Liver (tissue), 7 donors: ENCODE measurements at regions not wholly inside any gene's neighbourhood (a gene's known extent, or its start where the extent isn't known, plus 50 kb on each side); places are given as distances from the start of the nearest gene placed in this dataset.

ENCODE experiments used
- DNase-seq: peaks from one replicate; pipeline ENCODE4 v3.0.0-alpha.2; 2017; ENCODE audit warnings: low spot score
- H3K27ac ChIP-seq, 2 donors: one replicate each; pipeline ENCODE4 v1.7.0; 2013; ENCODE audit warnings: inconsistent platforms in 2 of 2, low read length in 2 of 2, control low read depth in 1 of 2, low read depth in 1 of 2, mild to moderate bottlenecking in 1 of 2
- H3K27me3 ChIP-seq, 4 donors: one replicate each; pipeline versions ENCODE4 v1.6.1 to v1.7.0; 2013; ENCODE audit warnings: low read length in 3 of 4, inconsistent platforms in 1 of 4, mild to moderate bottlenecking in 1 of 4, moderate library complexity in 1 of 4; ENCODE audit not compliant: control insufficient read depth in 4 of 4, insufficient read depth in 4 of 4
- H3K36me3 ChIP-seq, 4 donors: one replicate each; pipeline versions ENCODE4 v1.6.1 to v1.7.0; 2013; ENCODE audit warnings: low read length in 3 of 4, mild to moderate bottlenecking in 3 of 4, low read depth in 1 of 4, moderate library complexity in 1 of 4; ENCODE audit not compliant: control insufficient read depth in 4 of 4, insufficient read depth in 3 of 4
- H3K4me1 ChIP-seq, 4 donors: one replicate each; pipeline versions ENCODE4 v1.6.1 to v1.7.0; 2013; ENCODE audit warnings: low read length in 3 of 4, mild to moderate bottlenecking in 3 of 4, moderate library complexity in 1 of 4; ENCODE audit not compliant: control insufficient read depth in 4 of 4, insufficient read depth in 4 of 4
- H3K4me3 ChIP-seq, 3 donors: one replicate each; pipeline versions ENCODE4 v1.6.1 to v1.7.0; 2013; ENCODE audit warnings: low read length in 3 of 3, control low read depth in 1 of 3, low read depth in 1 of 3, mild to moderate bottlenecking in 1 of 3
- H3K9ac ChIP-seq, 2 donors: one replicate each; pipeline ENCODE4 v1.7.0; 2013; ENCODE audit warnings: low read length in 2 of 2, mild to moderate bottlenecking in 2 of 2, moderate library complexity in 2 of 2, control low read depth in 1 of 2, low read depth in 1 of 2
- H3K9me3 ChIP-seq, 4 donors: one replicate each; pipeline versions ENCODE4 v1.6.1 to v1.7.0; 2013; ENCODE audit warnings: low read length in 3 of 4; ENCODE audit not compliant: control insufficient read depth in 4 of 4
- ATF3 ChIP-seq: IDR thresholded peaks from 2 replicates; pipeline ENCODE4 v1.6.1; 2016; ENCODE audit warnings: antibody characterized with exemption
- EGR1 ChIP-seq, 2 donors: IDR thresholded peaks; 2 replicates each; pipeline ENCODE4 v1.6.1; 2016 to 2018; ENCODE audit warnings: antibody characterized with exemption in 2 of 2, low read depth in 2 of 2
- FOXA2 ChIP-seq: IDR thresholded peaks from 2 replicates; pipeline ENCODE4 v1.6.1; 2016; ENCODE audit warnings: antibody characterized with exemption
- GABPA ChIP-seq, 2 donors: IDR thresholded peaks in 1 of 2; conservative IDR thresholded peaks in 1 of 2; 2 replicates each; pipeline ENCODE4 v1.6.1; 2016; ENCODE audit warnings: antibody characterized with exemption in 2 of 2, mild to moderate bottlenecking in 1 of 2, moderate library complexity in 1 of 2
- HNF4A ChIP-seq, 2 donors: conservative IDR thresholded peaks; 2 replicates each; pipeline ENCODE4 v1.6.1; 2016; ENCODE audit warnings: antibody characterized with exemption in 2 of 2, mild to moderate bottlenecking in 2 of 2
- HNF4G ChIP-seq: IDR thresholded peaks from 2 replicates; pipeline ENCODE4 v1.6.1; 2016; ENCODE audit warnings: antibody characterized with exemption
- JUND ChIP-seq, 2 donors: IDR thresholded peaks; 2 replicates each; pipeline ENCODE4 v1.6.1; 2016; ENCODE audit warnings: antibody characterized with exemption in 2 of 2
- MAX ChIP-seq: IDR thresholded peaks from 2 replicates; pipeline ENCODE4 v1.6.1; 2016; ENCODE audit warnings: antibody characterized with exemption
- NR2F2 ChIP-seq: IDR thresholded peaks from 2 replicates; pipeline ENCODE4 v1.6.1; 2016; ENCODE audit warnings: antibody characterized with exemption
- RAD21 ChIP-seq, 2 donors: IDR thresholded peaks; 2 replicates each; pipeline ENCODE4 v1.6.1; 2016; ENCODE audit warnings: antibody characterized with exemption in 2 of 2, mild to moderate bottlenecking in 2 of 2
- REST ChIP-seq: IDR thresholded peaks from 2 replicates; pipeline ENCODE4 v1.6.1; 2016; ENCODE audit warnings: antibody characterized with exemption, mild to moderate bottlenecking
- RXRA ChIP-seq, 2 donors: IDR thresholded peaks; 2 replicates each; pipeline ENCODE4 v1.6.1; 2017 to 2018; ENCODE audit warnings: antibody characterized with exemption in 2 of 2, mild to moderate bottlenecking in 1 of 2
- SP1 ChIP-seq: IDR thresholded peaks from 2 replicates; pipeline ENCODE4 v1.6.1; 2018; ENCODE audit warnings: antibody characterized with exemption, mild to moderate bottlenecking
- WGBS: extraction: QIAGEN DNeasy Blood & Tissue Kit; methylation state at CpG from one replicate; pipeline ENCODE4 v1.1.7; 2013; 5-methylcytosine and 5-hydroxymethylcytosine counted together
- donor health status: healthy.
- donor health status: healthy.
- donor health status: healthy.
- donor health status: healthy.

- no peaks in the 10 kb centered on the region for H3K27me3 ChIP-seq
- H3K9ac ChIP-seq = no peak overlapping the region
- H3K4me3 ChIP-seq = no peak overlapping the region
- no peak for DNase-seq
- no peaks in the 10 kb centered on the region for H3K36me3 ChIP-seq
- TF ChIP-seq RAD21 (IDR thresholded peaks at IDR 0.05) = no peak
- TF ChIP-seq REST = no peak
- no peak for TF ChIP-seq MAX
- no peak for TF ChIP-seq RXRA (IDR thresholded peaks at IDR 0.05)
- no peak for TF ChIP-seq SP1
- no peak for TF ChIP-seq NR2F2
- TF ChIP-seq HNF4G = no peak
- no peak for TF ChIP-seq FOXA2
- no peak for TF ChIP-seq GABPA (IDR thresholded peaks at IDR 0.05 in 1 of 2, conservative IDR thresholded peaks at IDR 0.05 in 1 of 2)
- TF ChIP-seq JUND (IDR thresholded peaks at IDR 0.05) = no peak
- no peak for TF ChIP-seq EGR1 (IDR thresholded peaks at IDR 0.05; ENCODE audit: low read depth in 2 of 2)
- 78% methylated on average over 2 of the region's 2 CpGs for WGBS
- H3K27ac ChIP-seq = no peak overlapping the region
- no peaks in the 10 kb centered on the region for H3K4me1 ChIP-seq
- no peaks in the 10 kb centered on the region for H3K9me3 ChIP-seq
Measured at GRCh38 chr9:80082213-80082612, 510.4 kb downstream of the TLE4 start.

- H3K27ac ChIP-seq = no peak overlapping the region
- no peaks in the 10 kb centered on the region for H3K36me3 ChIP-seq
- no peak for DNase-seq
- TF ChIP-seq JUND (IDR thresholded peaks at IDR 0.05) = no peak
- no peak for TF ChIP-seq RAD21 (IDR thresholded peaks at IDR 0.05)
- TF ChIP-seq GABPA (IDR thresholded peaks at IDR 0.05 in 1 of 2, conservative IDR thresholded peaks at IDR 0.05 in 1 of 2) = no peak
- no peak for TF ChIP-seq RXRA (IDR thresholded peaks at IDR 0.05)
- no peak for TF ChIP-seq ATF3
- TF ChIP-seq MAX = no peak
- no peak for TF ChIP-seq HNF4A (conservative IDR thresholded peaks at IDR 0.05)
- TF ChIP-seq HNF4G = no peak
- no peak for TF ChIP-seq NR2F2
- no peaks in the 10 kb centered on the region for H3K27me3 ChIP-seq
- 65% methylated on average over 1 of the region's 1 CpG for WGBS
- H3K4me3 ChIP-seq = no peak overlapping the region
- H3K4me1 ChIP-seq = no peaks in the 10 kb centered on the region
- H3K9me3 ChIP-seq = no peaks in the 10 kb centered on the region
- H3K9ac ChIP-seq = no peak overlapping the region
Measured at GRCh38 chr9:80078826-80079225, 507.1 kb downstream of the TLE4 start.

- Histone ChIP-seq H3K9me3 (no peaks in the 10 kb centered on the region), H3K4me1 (no peaks in the 10 kb centered on the region), H3K27me3 (no peaks in the 10 kb centered on the region), H3K36me3 (no peaks in the 10 kb centered on the region), H3K4me3 (no peak overlapping the region), H3K9ac (no peak overlapping the region), H3K27ac (no peak overlapping the region)
- no peak for DNase-seq
- TF ChIP-seq MAX (no peak), ATF3 (no peak)
- 76% methylated on average over 3 of the region's 3 CpGs for WGBS
Measured at GRCh38 chr9:80077059-80077458, 505.3 kb downstream of the TLE4 start.
